Mucosa of descending colon (tissue), 3 donors: ENCODE measurements at regions not wholly inside any gene's neighbourhood (a gene's known extent, or its start where the extent isn't known, plus 50 kb on each side); places are given as distances from the start of the nearest gene placed in this dataset.

Source experiments
- ATAC-seq: fragments of 200-7000 bp; cut with Tn5 transposase; one replicate; pipeline ENCODE4 v1.9.1; 2020; ENCODE audit warnings: mild to moderate bottlenecking, moderate library complexity
- DNase-seq, 3 donors: peaks; one replicate each; pipeline ENCODE4 v3.0.0-alpha.2; 2020
- H3K36me3 ChIP-seq: fragments of 200-600 bp; one replicate; pipeline ENCODE4 v1.8.0; 2021; ENCODE audit warnings: low read depth, mild to moderate bottlenecking
- H3K4me1 ChIP-seq: fragments of 200-600 bp; one replicate; pipeline ENCODE4 v1.8.0; 2021; ENCODE audit warnings: low read depth, mild to moderate bottlenecking
- H3K4me3 ChIP-seq: fragments of 200-600 bp; one replicate; pipeline ENCODE4 v1.8.0; 2021; ENCODE audit warnings: mild to moderate bottlenecking
- H3K9me3 ChIP-seq: fragments of 200-600 bp; one replicate; pipeline ENCODE4 v1.8.0; 2021; ENCODE audit warnings: mild to moderate bottlenecking
- CTCF ChIP-seq: fragments of 200-600 bp; IDR thresholded peaks from one replicate; pipeline ENCODE4 v1.8.0; 2022; ENCODE audit warnings: antibody characterized with exemption, mild to moderate bottlenecking
- intact Hi-C, 2 donors: fragments of 100-400 bp; cut with DNase I in 1 of 2; cut with micrococcal nuclease in 1 of 2; formaldehyde crosslinking; loops; one replicate each; pipeline versions ENCODE4 v1.11.0 to v1.11.1; 2022; cut with DNase I, micrococcal nuclease
- donor health status: DM: no; HTN: no; CAD: no; lungs with moderate emphysema.
- donor health status: DM: no; HTN: no; CAD: no.
- donor health status: DM: no; HTN: yes; CAD: no.

GRCh38 chr9:19946441-19947109, 157.7 kb upstream of the SLC24A2 start:
- Histone ChIP-seq H3K4me3 (no peak overlapping the region), H3K9me3 (no peaks in the 10 kb centered on the region), H3K4me1 (no peaks in the 10 kb centered on the region), H3K36me3 (no peaks in the 10 kb centered on the region)
- intact Hi-C loops: no loop called here
- no peak for TF ChIP-seq CTCF
- no peak for DNase-seq
- ATAC-seq: no peak

- intact Hi-C loops: no loop called here
- no peak for ATAC-seq
- TF ChIP-seq CTCF: no peak
Observed at GRCh38 chr9:19941874-19942273, 153.0 kb upstream of the SLC24A2 start.

GRCh38 chr9:19940811-19941535, 152.1 kb upstream of the SLC24A2 start:
- ATAC-seq (no peak), DNase-seq (no peak)
- TF ChIP-seq CTCF: no peak
- intact Hi-C loops: no loop called here
- H3K4me3 ChIP-seq: no peak overlapping the region
- no peaks in the 10 kb centered on the region for H3K36me3 ChIP-seq
- H3K9me3 ChIP-seq: no peaks in the 10 kb centered on the region
- H3K4me1 ChIP-seq: no peaks in the 10 kb centered on the region

More at GRCh38 chr9:19941874-19942273, 153.0 kb upstream of the SLC24A2 start:
- H3K9me3 ChIP-seq: no peaks in the 10 kb centered on the region
- DNase-seq: no peak
- H3K4me3 ChIP-seq: no peak overlapping the region
- H3K4me1 ChIP-seq: no peaks in the 10 kb centered on the region
- H3K36me3 ChIP-seq: no peaks in the 10 kb centered on the region

GRCh38 chr9:19939734-19940278, 151.0 kb upstream of the SLC24A2 start:
- H3K4me3 ChIP-seq: no peak overlapping the region
- DNase-seq: no peak
- intact Hi-C loops: no loop called here

More at GRCh38 chr9:19939734-19940278, 151.0 kb upstream of the SLC24A2 start:
- no peaks in the 10 kb centered on the region for H3K36me3 ChIP-seq
- no peak for ATAC-seq
- H3K4me1 ChIP-seq: no peaks in the 10 kb centered on the region
- H3K9me3 ChIP-seq: no peaks in the 10 kb centered on the region
- TF ChIP-seq CTCF: no peak
